SU-DHL-6 (cell line): ENCODE measurements at regions not wholly inside any gene's neighbourhood (a gene's known extent, or its start where the extent isn't known, plus 50 kb on each side); places are given as distances from the start of the nearest gene placed in this dataset.

Source experiments
- CTCF ChIP-seq: fragments of 200-600 bp; sonication (generic); IDR thresholded peaks from one replicate; pipeline ENCODE4 v1.5.1; 2017; ENCODE audit warnings: antibody characterized with exemption, mild to moderate bottlenecking, low read length, moderate library complexity; ENCODE audit not compliant: insufficient read depth, poor library complexity, severe bottlenecking
- EZH2phosphoT487 ChIP-seq: fragments of 200-600 bp; sonication (generic), shearing (Covaris generic); conservative IDR thresholded peaks from 2 replicates; pipeline ENCODE4 v1.6.1; 2018; ENCODE audit warnings: mild to moderate bottlenecking, antibody characterized with exemption, low read length, moderate library complexity, mixed read lengths

- TF ChIP-seq CTCF (no peak), EZH2phosphoT487 (no peak)
Observed at GRCh38 chr2:234174742-234175141, 124.2 kb downstream of the SPP2 start.
